ENCODE measurements at regions not wholly inside any gene's neighbourhood (a gene's known extent, or its start where the extent isn't known, plus 50 kb on each side); places are given as distances from the start of the nearest gene placed in this dataset.

GRCh38 chr2:200091126-200091525, 135.7 kb downstream of the MAIP1 start:
- Mint-ChIP-seq H3K27ac (ENCODE audit: unreplicated experiment) (no peak overlapping the region), H3K4me3 (ENCODE audit: unreplicated experiment) (no peak overlapping the region)
- no peak overlapping the region for H3K4me3 ChIP-seq (ENCODE audit: low read depth, low read length)

GRCh38 chr2:200092235-200092634, 136.9 kb downstream of the MAIP1 start:
- DNase-seq: peak; percentile 67
- CTCF ChIA-PET: no interaction called here
- H3K36me3 Mint-ChIP-seq (ENCODE audit: insufficient read depth, unreplicated experiment): no peaks in the 10 kb centered on the region
- peaks cover 32% of the 10 kb centered on the region for H3K4me1 Mint-ChIP-seq (ENCODE audit: low read depth, unreplicated experiment)
- Histone ChIP-seq H3K27me3 (replicated peaks; ENCODE audit: control insufficient read depth, insufficient read depth, low read length) (no peaks in the 10 kb centered on the region), H3K36me3 (ENCODE audit: control insufficient read depth, insufficient read depth, low read length) (no peaks in the 10 kb centered on the region), H3K9me3 (no peaks in the 10 kb centered on the region), H3K4me1 (peaks cover 57% of the 10 kb centered on the region), H3K4me3 (ENCODE audit: low read depth, low read length) (no peak overlapping the region)
- intact Hi-C loops (cut with micrococcal nuclease; ENCODE audit: unreplicated experiment): loop anchor here (1.0 to 5.0 kb wide), 2 partner anchors 15 to 105 kb away; no protein-coding TSS in a partner anchor
- BruUV-seq (replicated peaks): no TSS peak
- no peaks in the 10 kb centered on the region for H3K27me3 Mint-ChIP-seq (ENCODE audit: insufficient read depth, unreplicated experiment)
- POLR2A ChIA-PET: no interaction called here
- H3K9me3 Mint-ChIP-seq (ENCODE audit: unreplicated experiment): peaks cover 17% of the 10 kb centered on the region
- peak overlapping the region; percentile 3 for H3K4me3 Mint-ChIP-seq (ENCODE audit: unreplicated experiment)
- no peak for TF ChIP-seq CTCF (IDR thresholded peaks at IDR 0.05; ENCODE audit: insufficient read depth in 1 of 2, low read depth in 1 of 2, low read length in 1 of 2, severe bottlenecking in 1 of 2, unreplicated experiment in 1 of 2)
- no peak overlapping the region for H3K27ac Mint-ChIP-seq (ENCODE audit: unreplicated experiment)

More at GRCh38 chr2:200091126-200091525, 135.7 kb downstream of the MAIP1 start:
- no peaks in the 10 kb centered on the region for H3K36me3 ChIP-seq (ENCODE audit: control insufficient read depth, insufficient read depth, low read length)
- Mint-ChIP-seq H3K4me1 (ENCODE audit: low read depth, unreplicated experiment) (peaks cover 32% of the 10 kb centered on the region), H3K9me3 (ENCODE audit: unreplicated experiment) (peaks cover 10% of the 10 kb centered on the region), H3K27me3 (ENCODE audit: insufficient read depth, unreplicated experiment) (no peaks in the 10 kb centered on the region), H3K36me3 (ENCODE audit: insufficient read depth, unreplicated experiment) (no peaks in the 10 kb centered on the region)
- H3K9me3 ChIP-seq: no peaks in the 10 kb centered on the region
- TF ChIP-seq CTCF (IDR thresholded peaks at IDR 0.05; ENCODE audit: insufficient read depth in 1 of 2, low read depth in 1 of 2, low read length in 1 of 2, severe bottlenecking in 1 of 2, unreplicated experiment in 1 of 2): no peak
- H3K4me1 ChIP-seq: peaks cover 59% of the 10 kb centered on the region
- ChIA-PET CTCF (no interaction called here), POLR2A (no interaction called here)
- no peak for DNase-seq
- no peaks in the 10 kb centered on the region for H3K27me3 ChIP-seq (replicated peaks; ENCODE audit: control insufficient read depth, insufficient read depth, low read length)
- intact Hi-C loops (cut with micrococcal nuclease; ENCODE audit: unreplicated experiment): loop anchor here (5.0 kb wide), 1 partner anchor 104 kb away; no protein-coding TSS in a partner anchor
- no TSS peak for BruUV-seq (replicated peaks)

GRCh38 chr2:200095436-200095835, 140.1 kb downstream of the MAIP1 start:
- Mint-ChIP-seq H3K4me1 (ENCODE audit: low read depth, unreplicated experiment) (peaks cover 19% of the 10 kb centered on the region), H3K4me3 (ENCODE audit: unreplicated experiment) (no peak overlapping the region), H3K36me3 (ENCODE audit: insufficient read depth, unreplicated experiment) (no peaks in the 10 kb centered on the region), H3K27me3 (ENCODE audit: insufficient read depth, unreplicated experiment) (no peaks in the 10 kb centered on the region), H3K9me3 (ENCODE audit: unreplicated experiment) (peaks cover 17% of the 10 kb centered on the region), H3K27ac (ENCODE audit: unreplicated experiment) (no peak overlapping the region)
- H3K4me3 ChIP-seq (ENCODE audit: low read depth, low read length): no peak overlapping the region
- H3K9me3 ChIP-seq: no peaks in the 10 kb centered on the region
- intact Hi-C loops (cut with micrococcal nuclease; ENCODE audit: unreplicated experiment): no loop called here
- no peaks in the 10 kb centered on the region for H3K27me3 ChIP-seq (replicated peaks; ENCODE audit: control insufficient read depth, insufficient read depth, low read length)
- H3K4me1 ChIP-seq: peaks cover 31% of the 10 kb centered on the region
- ChIA-PET CTCF (no interaction called here), POLR2A (no interaction called here)
- TF ChIP-seq CTCF (IDR thresholded peaks at IDR 0.05; ENCODE audit: insufficient read depth in 1 of 2, low read depth in 1 of 2, low read length in 1 of 2, severe bottlenecking in 1 of 2, unreplicated experiment in 1 of 2): no peak
- no TSS peak for BruUV-seq (replicated peaks)
- DNase-seq: no peak
- no peaks in the 10 kb centered on the region for H3K36me3 ChIP-seq (ENCODE audit: control insufficient read depth, insufficient read depth, low read length)

All from Caco-2 (cell line).